Activated T-cell treated with anti-CD3 and anti-CD28 coated beads for 1 hour (primary cell): ENCODE measurements at regions not wholly inside any gene's neighbourhood (a gene's known extent, or its start where the extent isn't known, plus 50 kb on each side); places are given as distances from the start of the nearest gene placed in this dataset.

Experiments used
- DNase-seq: peaks from one replicate; pipeline ENCODE4 v3.0.0-alpha.2; 2020; ENCODE audit warnings: low read depth

GRCh38 chr10:78938695-78939672 is 129.8 kb upstream of the ZMIZ1 start:
- DNase-seq: no peak

GRCh38 chr10:78942091-78942501 is 126.7 kb upstream of the ZMIZ1 start:
- DNase-seq: no peak

DNA sequence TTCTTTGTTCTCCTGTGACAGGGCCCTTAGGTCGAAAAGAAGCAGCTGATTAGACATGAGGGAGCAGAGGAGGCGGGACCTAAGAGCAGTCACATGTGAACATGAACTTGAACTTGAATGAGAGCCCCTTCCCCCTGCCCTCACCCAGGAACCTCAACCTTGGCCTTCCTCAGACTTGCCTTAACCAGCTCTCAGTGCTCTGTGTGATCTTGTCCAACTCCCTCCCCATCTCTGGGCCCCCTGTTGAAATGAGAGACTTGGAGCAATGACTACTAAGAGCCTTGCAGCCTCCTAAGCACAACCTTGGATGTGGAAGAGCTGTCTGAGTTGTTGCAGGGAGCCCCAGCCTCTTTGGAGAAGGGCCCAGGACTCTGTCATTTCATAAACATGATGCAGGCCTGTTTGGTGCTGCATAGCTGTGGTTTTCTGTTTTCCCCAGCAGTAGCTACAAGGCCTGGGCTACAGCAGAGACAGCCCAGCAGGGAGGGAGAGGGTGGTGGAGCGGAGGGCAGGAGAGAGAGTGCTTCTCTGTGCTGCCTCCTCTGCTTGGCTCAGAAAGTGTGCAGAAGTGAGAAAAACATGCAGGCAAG is 123.9 kb upstream of the ZMIZ1 start:
- no peak for DNase-seq

DNA sequence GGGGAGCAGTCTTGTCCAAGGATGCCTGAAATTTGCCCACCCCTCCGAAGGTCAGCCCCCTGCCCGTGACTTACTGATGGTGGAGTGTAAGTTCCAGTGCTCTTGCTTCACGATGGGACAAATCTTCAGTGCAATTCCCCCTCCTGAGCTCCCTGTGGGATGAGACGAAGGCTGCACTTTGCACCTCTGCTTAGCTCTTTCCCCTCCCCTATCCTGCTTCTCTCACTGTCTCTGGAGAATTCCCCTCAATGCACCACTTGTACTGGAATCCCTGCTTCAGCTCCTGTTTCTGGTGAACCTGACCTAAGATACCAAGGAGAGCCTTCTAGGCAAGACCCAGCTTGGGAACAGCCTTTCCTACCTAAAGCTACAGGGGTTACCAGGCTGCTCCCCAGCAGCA is 122.9 kb upstream of the ZMIZ1 start:
- DNase-seq: no peak

GRCh38 chr10:78947226-78947625 is 121.5 kb upstream of the ZMIZ1 start:
- no peak for DNase-seq

GRCh38 chr10:78947733-78948132 is 121.0 kb upstream of the ZMIZ1 start:
- DNase-seq: no peak

- DNase-seq: no peak
These were observed 120.1 kb upstream of the ZMIZ1 start for GRCh38 chr10:78948621-78949030.

DNA sequence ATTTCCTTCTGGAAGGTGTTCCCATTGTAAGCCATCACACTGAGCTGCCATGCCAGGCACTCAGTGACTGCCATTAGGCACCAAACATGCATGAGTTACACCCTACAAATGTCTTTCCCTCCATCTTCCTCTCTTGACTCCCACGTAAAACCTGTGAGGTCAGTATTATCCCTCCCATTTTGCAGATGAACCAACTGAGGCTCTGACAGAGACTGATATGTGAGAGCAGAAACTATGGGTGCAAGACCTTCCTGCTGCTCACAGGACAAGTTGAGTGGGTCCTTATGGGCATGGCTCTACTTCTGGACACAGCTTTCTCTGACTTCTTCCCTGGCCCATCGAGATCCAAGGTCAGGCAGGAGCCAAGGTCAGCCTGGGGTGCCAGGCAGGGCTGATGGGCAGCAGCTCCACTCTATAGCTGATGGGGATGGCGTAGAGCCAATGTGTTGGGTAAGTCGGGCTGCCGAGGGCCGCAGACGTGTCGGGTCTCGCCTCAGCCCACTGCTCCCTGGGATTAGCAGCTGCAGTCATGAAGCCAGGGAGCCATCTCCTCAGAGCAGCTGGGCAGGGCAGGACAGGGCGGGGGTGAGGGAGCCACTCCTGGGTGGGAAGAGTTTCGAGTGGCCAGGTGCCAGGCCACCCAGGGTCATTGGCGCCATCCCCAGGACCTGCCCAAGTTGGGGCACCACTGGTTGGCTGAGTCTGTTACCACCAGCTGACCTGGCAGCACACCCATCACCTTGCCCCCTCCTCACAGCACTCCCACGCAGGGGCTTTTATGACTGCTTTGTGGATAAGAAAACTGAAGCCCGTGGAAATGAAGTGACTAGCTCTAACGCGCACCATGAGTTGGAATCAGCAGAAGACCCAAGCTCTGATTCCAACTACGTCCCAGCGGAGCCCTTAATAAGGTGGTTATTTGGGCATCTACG is 117.8 kb upstream of the ZMIZ1 start:
- no peak for DNase-seq

DNA sequence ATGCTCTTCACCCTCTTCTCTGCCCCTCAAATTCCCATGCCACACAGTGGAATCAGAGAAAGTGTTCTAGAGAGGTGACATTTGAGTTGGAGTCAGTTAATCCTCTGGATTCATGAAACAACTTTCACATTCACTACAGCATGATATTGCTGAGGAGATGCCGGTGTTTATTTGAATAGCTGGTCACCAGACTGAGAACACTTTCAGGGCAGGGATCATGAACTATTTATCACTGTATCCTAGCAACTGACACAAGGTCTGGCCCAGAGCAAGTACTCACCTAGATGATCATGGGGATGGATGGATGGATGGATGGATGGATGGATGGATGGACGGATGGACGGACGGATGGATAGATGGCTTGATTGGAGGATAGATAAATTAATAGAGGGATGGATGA is 116.7 kb upstream of the ZMIZ1 start:
- DNase-seq: no peak

DNA sequence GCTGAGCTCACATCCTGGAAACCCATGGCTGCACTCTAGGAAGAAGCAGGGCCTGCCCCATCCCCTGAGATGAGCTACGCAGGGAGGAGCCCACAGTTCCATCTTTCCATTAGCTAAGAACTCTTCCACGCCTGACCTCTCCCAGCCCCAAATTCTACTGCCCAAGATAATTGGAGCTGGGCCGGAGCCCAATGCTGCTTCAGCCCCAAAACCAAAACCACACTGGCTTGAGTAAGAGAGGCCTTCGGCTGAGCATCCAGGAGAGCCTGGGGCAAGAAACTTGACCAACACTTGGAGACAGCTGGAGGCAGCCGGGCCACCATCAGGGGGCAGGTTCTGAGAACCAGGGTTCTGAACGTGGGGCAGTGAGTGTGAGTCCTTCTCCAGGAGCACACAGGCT is 116.1 kb upstream of the ZMIZ1 start:
- DNase-seq: no peak

DNA sequence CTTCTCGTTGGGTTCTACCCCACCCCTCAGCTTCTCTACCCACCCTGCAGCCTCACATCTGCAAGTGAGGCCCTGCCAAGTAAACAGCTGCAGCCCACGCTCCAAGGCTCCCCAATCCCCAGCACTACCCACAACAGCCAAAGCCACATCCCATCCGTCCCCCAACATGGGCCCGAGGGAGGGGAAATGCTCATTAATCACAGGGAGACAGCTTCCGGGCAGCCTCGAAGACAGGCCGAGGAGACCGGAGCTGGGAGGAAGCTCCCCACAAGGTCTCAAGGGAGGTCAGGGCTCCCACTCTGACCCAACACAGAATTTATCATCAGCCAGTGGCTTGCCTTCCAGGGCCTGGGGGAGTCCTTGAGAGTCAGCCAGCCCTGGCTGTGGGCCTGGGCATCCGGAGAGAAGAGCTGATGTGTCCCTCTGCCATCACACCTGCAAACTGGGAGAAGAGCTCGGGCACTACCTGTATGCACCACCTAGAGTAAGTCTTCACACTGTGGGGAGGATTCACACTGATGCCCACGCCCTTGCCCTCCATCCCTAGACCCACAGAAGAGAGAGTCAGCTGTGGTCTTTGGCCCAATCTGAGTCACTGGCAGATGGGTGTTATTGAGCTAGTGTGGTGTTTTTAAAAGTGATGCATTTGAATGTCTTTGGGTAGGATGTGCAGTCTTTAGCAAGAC is 115.5 kb upstream of the ZMIZ1 start:
- no peak for DNase-seq

DNA sequence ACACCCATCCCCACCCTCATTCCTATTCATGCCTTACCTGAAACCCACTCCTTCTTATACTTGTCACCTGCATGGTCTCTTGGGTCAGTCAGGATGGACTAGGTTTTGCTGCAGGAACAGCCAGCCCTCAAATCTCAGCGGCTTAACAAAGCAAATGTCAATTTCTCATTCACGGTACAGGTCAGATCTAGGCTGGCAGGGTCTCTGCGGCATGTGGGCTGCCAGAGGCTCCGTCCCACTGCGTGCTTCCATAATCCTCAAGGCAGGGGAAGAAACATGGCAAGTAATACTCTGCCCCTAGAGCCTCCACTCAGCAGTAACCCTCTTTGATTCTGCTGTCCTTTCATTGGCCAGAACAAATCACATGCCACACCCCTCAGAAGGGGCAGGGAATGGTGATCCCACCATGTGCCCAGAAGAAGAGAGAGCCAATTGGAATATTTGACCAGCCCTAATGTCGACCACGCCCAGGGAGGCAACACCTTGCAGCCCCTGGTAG is 114.9 kb upstream of the ZMIZ1 start:
- DNase-seq: no peak

DNA sequence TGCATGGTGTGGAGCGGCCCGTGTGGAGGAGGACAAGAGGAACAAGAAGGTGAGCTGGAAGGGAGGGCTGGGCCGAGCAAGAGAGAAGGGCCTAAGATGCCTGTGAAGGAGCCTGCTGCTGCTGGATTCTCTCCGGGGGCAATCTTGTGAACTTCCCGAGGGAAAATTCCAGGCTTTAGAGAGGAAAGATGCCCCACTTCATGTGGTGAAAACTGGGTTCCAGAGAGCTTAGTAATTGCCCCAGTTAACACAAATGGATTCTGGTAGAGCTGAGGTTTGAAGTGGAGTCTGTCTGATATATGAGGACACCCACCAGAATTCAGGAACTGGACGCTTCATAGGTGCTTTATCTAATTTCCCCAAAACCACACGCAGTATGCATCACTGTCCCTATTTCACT is 114.1 kb upstream of the ZMIZ1 start:
- DNase-seq: no peak

DNA sequence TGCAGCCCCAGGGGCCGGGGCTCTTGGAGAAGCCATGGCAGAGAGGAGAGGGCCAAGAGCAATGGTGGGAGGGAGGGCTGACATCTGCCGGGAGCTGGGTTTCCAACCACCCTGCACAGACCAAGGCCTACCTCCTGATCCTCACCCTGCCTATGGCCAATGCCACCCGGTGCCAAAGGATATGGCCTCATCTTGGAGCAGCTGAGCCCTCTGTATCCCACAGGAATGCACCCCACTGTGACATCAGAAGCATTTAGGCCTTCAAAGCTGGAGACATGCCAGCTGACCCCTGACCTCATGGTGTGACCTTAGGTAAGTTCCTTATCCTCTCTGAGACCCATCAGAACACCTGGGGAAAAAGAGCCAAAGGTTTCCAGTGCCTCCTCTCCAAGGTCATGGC is 113.6 kb upstream of the ZMIZ1 start:
- no peak for DNase-seq

DNA sequence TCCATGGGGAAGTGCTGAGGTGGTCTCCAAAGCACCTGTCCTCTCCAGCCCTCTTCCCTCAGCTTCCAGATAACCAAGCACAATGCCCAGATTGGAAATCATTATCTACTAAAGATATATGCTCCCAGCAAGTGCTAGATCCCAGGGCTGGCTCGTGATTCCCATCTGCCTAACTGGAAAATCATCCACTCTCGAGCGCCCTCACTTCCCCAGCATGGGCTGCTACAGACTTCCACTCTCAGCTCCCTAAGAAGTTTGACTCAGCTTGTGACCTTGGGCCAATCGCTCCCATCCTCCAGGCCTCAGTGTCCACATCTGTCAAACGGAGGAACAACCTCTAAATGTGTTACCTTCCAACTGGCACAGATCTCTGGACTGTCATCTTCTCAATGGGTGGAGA is 112.4 kb upstream of the ZMIZ1 start:
- no peak for DNase-seq

- DNase-seq: no peak
These were observed 111.2 kb upstream of the ZMIZ1 start for GRCh38 chr10:78957471-78958039.

DNA sequence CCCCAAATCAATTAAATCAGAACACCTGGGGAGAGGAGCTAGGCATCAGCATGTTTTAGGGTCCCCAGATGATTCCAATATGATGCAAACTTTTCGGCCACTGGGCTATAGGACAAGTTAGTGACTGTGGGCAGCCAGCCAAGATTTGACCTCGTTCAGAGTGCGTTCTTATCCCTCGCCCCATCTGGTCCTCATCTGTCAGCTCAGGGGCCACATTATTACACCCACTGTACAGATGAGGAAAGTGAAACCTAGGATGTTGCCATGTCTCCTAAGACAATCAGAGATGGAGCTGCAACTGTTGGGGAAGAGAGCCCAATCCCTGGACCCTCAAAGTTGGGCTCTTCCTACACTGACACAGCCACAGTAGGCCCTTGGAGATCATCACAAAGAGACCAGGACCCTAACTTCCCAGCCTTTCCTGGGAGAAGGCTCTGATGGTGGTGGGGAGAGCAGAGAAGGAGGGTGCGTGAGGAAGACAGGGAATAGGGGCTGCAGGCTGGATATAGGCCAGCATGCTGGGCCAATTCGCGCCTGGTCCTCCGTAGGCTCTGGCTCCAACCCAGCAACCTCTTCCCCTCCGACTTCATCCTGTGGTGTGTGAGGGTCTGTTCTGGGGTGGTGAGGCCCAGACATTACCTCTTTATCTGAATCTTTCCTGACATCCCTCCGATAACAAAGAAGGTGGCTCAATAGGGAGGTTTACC is 109.4 kb upstream of the ZMIZ1 start:
- DNase-seq: no peak

- DNase-seq: no peak
These were observed 108.9 kb upstream of the ZMIZ1 start for GRCh38 chr10:78959924-78960285.

DNA sequence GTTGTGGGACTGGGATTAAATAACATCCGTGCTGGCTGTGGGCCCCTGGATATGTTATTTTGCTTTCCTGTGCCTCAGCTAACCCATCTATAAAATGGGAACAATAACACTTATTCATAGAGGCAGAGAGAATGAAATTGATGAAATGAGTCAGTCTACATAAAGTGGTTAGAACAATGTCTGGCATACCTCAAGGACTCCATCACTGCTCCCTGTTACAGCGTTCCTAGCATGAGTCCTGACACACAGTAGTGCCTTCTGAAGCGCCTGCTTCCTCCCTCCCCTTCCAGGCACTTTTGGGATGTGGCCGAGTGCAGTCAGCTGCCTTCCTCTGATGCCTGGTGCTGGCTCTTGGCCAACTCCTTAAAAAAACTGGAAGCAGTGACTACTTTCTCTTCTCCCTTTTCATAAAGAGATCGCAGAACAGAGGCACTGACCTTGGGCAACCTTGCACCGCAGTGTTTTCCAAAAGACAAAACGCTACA is 108.4 kb upstream of the ZMIZ1 start:
- no peak for DNase-seq

DNA sequence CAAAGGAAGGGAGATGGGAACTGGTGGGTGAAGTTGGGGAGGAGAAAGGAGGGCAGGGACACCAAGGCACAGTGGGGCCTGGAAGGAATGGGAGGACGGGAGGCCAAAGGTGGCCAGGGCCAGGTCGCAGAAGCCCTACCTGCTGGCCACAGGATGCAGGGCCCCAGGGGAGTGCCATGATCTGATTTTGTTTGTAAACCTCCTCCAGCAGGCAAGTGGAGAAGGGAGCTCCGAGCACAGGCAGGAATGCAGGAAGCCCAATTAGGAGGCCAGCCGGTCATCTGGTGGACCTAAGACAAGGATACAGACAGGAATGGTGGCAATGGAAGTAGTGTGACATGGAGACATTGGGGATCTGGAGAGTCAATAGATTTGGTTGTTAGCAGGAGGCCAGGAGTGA is 107.0 kb upstream of the ZMIZ1 start:
- DNase-seq: no peak
